HG03354 (cell line): ENCODE measurements at regions not wholly inside any gene's neighbourhood (a gene's known extent, or its start where the extent isn't known, plus 50 kb on each side); places are given as distances from the start of the nearest gene placed in this dataset.
"Not testable (repeated sequence)": the region's sequence is repeated elsewhere in the genome, so short reads cannot be mapped to it uniquely, and the experiment has no call there.

ENCODE experiments used
- ATAC-seq: cut with Tn5 transposase; IDR thresholded peaks from one replicate; pipeline ENCODE4 v1.9.1; 2021; ENCODE audit warnings: mild to moderate bottlenecking; ENCODE audit not compliant: unreplicated experiment, poor library complexity, severe bottlenecking

DNA sequence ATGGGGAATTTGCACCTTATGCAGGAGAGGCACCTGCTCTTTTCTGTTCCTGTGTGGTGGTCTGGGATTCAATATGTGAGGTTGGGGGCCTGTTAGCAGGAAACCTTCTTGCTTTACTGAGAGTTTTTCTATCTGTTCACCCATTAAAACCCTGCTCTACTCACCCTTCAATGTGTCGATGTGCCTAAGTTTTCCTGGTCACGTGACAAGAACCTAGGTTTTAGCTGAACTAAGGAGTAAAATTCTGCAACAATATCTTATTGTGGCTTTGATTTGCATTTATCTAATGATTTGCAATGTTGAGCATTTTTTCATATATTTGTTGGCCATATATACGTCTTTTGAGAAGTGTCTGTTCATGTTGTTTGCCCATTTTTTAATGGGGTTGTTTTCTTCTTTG lies 979.9 kb downstream of the HACE1 start:
- no peak for ATAC-seq

- no peak for ATAC-seq
Observed at GRCh38 chr6:103875221-103875620, 984.5 kb downstream of the HACE1 start.

DNA sequence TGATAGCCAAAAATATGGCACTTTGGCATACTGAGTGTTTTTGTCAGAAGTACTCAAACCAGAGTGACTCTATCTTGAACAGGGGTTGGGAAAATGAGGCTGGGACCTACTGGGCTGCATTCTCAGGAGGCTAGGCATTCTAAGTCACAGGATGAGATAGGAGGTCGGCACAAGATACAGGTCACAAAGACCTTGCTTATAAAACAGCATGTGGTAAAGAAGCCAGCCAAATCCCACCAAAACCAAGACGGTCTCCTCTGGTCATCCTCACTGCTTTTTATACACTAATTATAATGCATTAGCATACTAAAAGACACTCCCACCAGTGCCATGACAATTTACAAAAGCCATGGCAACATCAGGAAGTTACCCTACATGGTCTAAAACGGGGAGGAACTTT lies 985.1 kb downstream of the HACE1 start:
- no peak for ATAC-seq

- ATAC-seq: no peak
Observed at GRCh38 chr6:103872678-103873077, 987.0 kb downstream of the HACE1 start.

GRCh38 chr6:103872233-103872632 lies 987.5 kb downstream of the HACE1 start:
- no peak for ATAC-seq

DNA sequence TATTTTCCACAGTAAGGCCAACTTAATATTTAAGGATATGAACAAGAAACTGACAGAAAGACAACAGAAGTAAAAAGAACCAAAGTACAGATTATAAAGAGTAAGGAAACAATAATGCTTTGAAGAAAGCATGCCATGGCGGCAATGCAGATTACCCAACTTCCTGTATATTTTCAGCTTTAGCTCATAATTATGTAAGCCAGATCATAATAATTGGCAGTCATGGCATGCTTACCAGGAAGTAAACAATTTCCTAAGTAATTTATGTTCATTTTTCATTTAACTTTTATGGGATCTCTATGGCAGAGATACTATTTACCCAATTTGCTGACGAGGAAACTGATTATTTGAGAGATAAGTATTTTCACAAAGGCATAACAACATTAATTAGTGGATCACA lies 988.7 kb downstream of the HACE1 start:
- no peak for ATAC-seq

GRCh38 chr6:103862297-103862696 lies 997.4 kb downstream of the HACE1 start:
- no peak for ATAC-seq

DNA sequence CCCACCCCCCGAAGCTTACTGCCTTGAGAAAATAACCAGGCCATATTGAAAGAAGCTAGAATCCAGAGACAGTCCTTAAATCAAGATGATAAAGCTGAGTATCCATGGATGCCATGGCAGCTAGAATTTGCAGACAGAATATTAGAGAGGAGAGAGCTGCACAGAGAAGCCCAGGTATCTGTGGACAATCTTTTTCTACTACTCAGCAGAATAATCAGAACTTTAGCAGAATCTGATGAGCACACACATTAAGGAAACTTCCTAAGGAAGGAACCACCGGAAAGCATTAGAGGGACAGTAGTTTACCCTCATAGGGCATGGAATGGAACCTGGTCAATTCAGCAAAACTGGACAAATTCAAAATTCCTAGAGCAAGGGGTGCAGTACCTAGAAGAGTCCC lies 1001.7 kb downstream of the HACE1 start:
- no peak for ATAC-seq

- no peak for ATAC-seq
Observed at GRCh38 chr6:103855750-103856149, 1004.0 kb downstream of the HACE1 start.

DNA sequence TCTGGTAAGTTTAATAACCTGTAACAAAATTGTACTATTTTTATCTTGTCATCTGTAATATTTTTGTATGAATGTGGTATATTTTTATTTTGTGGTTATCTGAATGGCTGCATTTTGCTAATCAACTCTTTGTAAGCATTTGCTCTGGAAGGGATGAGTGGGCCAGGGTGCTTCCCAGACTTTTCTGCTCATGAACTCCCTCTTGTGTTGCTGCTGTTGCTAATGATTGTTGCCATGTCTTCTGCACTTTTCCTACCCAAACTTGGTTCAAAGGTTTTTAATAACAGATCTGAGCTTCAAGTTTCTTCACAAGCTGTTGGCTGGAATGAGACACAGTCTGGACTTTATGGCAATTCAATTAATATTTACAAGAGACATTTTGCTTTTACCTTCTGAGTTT lies 1005.7 kb downstream of the HACE1 start:
- no peak for ATAC-seq

DNA sequence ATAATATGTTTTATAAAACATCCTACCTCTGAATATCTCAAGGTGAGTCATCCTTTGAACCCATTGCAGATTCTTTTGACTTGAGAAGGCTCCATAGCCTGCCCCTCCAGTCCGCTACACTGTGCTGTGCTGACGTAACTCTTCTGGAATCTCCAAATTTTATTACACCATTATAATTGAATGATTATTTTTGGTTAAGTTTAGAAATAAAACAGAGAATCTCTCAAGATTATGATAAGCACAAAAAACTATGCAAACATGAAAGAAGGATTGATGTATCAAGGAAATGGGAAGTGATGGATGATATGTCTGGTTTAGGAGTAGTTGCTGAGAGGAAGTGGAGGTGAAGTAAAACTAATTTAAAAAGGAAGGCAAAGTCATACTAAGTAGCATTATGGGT lies 1021.3 kb downstream of the HACE1 start:
- no peak for ATAC-seq

DNA sequence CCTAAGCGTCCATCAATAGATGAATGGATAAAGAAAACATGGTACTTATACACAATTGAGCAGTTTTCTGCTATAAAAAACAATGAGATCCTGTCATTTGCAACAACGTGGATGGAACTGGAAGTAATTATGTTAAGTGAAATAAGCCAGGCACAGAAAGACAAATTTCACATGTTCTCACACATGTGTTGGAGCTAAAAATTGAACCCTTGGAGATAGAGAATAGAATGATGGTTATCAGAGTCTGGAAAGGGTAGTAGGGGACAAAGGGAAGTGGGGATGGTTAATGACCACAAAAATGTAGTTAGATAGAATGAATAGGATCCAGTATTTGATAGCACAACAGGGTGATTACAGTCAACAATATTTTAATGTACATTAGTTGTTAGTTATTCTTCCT lies 1033.5 kb downstream of the HACE1 start:
- ATAC-seq: no peak

GRCh38 chr6:103820148-103820547 lies 1039.6 kb downstream of the HACE1 start:
- no peak for ATAC-seq

GRCh38 chr6:103819509-103819908 lies 1040.2 kb downstream of the HACE1 start:
- ATAC-seq: no peak

- no peak for ATAC-seq
Observed at GRCh38 chr6:103812970-103813369, 1046.7 kb downstream of the HACE1 start.

DNA sequence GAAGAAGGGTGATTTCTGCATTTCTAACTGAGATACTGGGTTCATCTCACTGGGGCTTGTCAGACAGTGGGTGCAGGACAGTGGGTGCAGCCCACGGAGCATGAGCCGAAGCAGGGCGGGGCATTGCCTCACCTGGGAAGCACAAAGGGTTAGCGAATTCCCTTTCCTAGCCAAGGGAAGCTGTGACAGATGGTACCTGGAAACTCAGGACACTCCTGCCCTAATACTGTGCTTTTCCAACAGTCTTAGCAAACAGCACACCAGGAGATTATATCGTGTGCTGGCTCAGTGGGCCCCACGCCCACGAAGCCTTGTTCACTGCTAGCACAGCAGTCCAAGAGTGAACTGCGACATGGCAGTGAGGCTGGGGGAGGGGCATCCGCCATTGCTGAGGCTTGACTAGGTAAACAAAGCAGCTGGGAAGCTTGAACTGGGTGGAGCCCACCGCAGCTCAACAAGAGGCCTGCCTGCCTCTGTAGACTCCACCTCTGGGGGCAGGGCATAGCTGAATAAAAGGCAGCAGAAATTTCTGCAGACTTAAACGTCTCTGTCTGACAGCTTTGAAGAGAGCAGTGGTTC lies 1057.7 kb downstream of the HACE1 start:
- not testable (repeated sequence) for ATAC-seq

- no peak for ATAC-seq
Observed at GRCh38 chr6:103799971-103800670, 1059.6 kb downstream of the HACE1 start.

DNA sequence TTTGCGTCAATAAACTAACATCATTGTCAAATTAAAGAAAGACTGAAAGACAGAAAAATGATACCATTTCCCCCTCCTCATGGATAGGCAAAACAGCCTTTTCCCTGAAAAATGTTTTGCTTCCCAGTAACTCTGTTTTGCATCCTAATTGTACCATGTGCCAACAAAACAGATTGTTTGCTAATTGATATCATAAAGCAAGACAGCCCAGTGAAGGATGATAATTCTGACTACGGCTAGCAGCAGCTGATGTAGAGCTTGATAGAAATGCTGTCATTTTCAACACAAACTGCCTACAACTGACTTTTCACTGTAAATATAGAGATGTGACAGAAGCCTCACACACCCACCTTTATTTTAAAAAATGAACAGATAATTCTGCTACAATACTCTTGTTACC lies 1061.6 kb downstream of the HACE1 start:
- no peak for ATAC-seq

GRCh38 chr6:103797738-103798137 lies 1062.0 kb downstream of the HACE1 start:
- no peak for ATAC-seq

- no peak for ATAC-seq
Observed at GRCh38 chr6:103791458-103791857, 1068.3 kb downstream of the HACE1 start.

- no peak for ATAC-seq
Observed at GRCh38 chr6:103784117-103784516, 1075.6 kb downstream of the HACE1 start.

GRCh38 chr6:103783329-103783728 lies 1076.4 kb downstream of the HACE1 start:
- no peak for ATAC-seq
